Right lobe of liver (tissue), 6 donors: ENCODE measurements at regions not wholly inside any gene's neighbourhood (a gene's known extent, or its start where the extent isn't known, plus 50 kb on each side); places are given as distances from the start of the nearest gene placed in this dataset.

Source experiments
- ATAC-seq, 4 donors: fragments of 200-7000 bp; cut with Tn5 transposase; one replicate each; pipeline ENCODE4 v1.9.1; 2020; ENCODE audit warnings: mild to moderate bottlenecking in 4 of 4, moderate library complexity in 4 of 4
- DNase-seq, 3 donors: peaks; one replicate each; pipeline ENCODE4 v3.0.0-alpha.2; 2020
- H3K27ac ChIP-seq, 3 donors: fragments of 200-600 bp; one replicate each; pipeline ENCODE4 v1.8.0; 2022
- H3K27me3 ChIP-seq, 2 donors: fragments of 200-600 bp; one replicate each; pipeline ENCODE4 v1.8.0; 2022
- H3K36me3 ChIP-seq, 4 donors: fragments of 200-600 bp; sonication (generic) in 1 of 4; one replicate each; pipeline versions ENCODE4 v1.5.1 to v1.8.0; 2017 to 2022; ENCODE audit warnings: control low read depth in 1 of 4
- H3K4me1 ChIP-seq, 4 donors: fragments of 200-600 bp; sonication (generic) in 1 of 4; one replicate each; pipeline versions ENCODE4 v1.5.1 to v1.8.0; 2017 to 2022; ENCODE audit warnings: control low read depth in 1 of 4
- H3K4me3 ChIP-seq, 3 donors: fragments of 200-600 bp; one replicate each; pipeline ENCODE4 v1.8.0; 2022
- H3K9me3 ChIP-seq, 4 donors: fragments of 200-600 bp; sonication (generic) in 1 of 4; one replicate each; pipeline versions ENCODE4 v1.5.1 to v1.8.0; 2017 to 2022; ENCODE audit warnings: control low read depth in 1 of 4
- POLR2A ChIP-seq: fragments of 450-650 bp; IDR thresholded peaks from one replicate; pipeline ENCODE4 v1.6.1; 2017; ENCODE audit warnings: antibody characterized with exemption, mild to moderate bottlenecking
- WGBS: methylation state at CpG from one replicate; pipeline ENCODE4 v1.1.6; 2018; ENCODE audit warnings: low coverage, low lambda C conversion rate; ENCODE audit not compliant: insufficient coverage; ENCODE audit errors: missing lambda C conversion rate; 5-methylcytosine and 5-hydroxymethylcytosine counted together
- intact Hi-C, 2 donors: fragments of 100-400 bp; cut with DNase I; formaldehyde crosslinking; loops; one replicate each; pipeline versions ENCODE4 v1.11.2 to v1.14.1; 2022
- TF ChIP-seq, protein P1 (sequence below), 4 donors: fragments of 200-600 bp in 3 of 4; fragments of 450-650 bp in 1 of 4; IDR thresholded peaks; one replicate each; pipeline versions ENCODE4 v1.5.1 to v1.8.0; 2016 to 2022; ENCODE audit warnings: antibody characterized with exemption in 4 of 4, mild to moderate bottlenecking in 2 of 4
- donor health status: DM: no; HTN: yes; CAD: no.
- donor health status: DM: no; HTN: no; CAD: no.
- donor health status: DM: no; HTN: no; CAD: no.
- donor health status: DM: no; HTN: yes; CAD: no.
- donor health status: DM: no; HTN: yes; CAD: no.

DNA sequence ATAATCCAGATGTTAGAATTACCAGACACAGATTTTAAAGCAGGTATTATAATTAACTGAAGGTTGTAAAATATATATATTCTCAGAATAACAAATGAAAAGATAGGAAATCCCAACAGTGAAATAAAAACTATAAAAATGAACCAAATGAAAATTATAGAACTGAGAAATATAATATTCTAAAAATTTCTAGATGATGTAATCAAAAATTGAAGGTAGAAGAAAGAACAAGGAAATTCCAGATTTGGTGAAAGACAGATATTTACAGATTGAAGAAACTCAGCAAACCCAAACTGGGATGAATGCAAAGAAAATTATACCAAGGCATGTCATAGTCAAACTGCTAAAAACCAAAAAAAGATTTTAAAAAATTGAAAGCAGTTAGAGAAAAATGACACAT is 729.4 kb downstream of the MATN1 start:
- TF ChIP-seq, protein P1, sequence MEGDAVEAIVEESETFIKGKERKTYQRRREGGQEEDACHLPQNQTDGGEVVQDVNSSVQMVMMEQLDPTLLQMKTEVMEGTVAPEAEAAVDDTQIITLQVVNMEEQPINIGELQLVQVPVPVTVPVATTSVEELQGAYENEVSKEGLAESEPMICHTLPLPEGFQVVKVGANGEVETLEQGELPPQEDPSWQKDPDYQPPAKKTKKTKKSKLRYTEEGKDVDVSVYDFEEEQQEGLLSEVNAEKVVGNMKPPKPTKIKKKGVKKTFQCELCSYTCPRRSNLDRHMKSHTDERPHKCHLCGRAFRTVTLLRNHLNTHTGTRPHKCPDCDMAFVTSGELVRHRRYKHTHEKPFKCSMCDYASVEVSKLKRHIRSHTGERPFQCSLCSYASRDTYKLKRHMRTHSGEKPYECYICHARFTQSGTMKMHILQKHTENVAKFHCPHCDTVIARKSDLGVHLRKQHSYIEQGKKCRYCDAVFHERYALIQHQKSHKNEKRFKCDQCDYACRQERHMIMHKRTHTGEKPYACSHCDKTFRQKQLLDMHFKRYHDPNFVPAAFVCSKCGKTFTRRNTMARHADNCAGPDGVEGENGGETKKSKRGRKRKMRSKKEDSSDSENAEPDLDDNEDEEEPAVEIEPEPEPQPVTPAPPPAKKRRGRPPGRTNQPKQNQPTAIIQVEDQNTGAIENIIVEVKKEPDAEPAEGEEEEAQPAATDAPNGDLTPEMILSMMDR (IDR thresholded peaks at IDR 0.05) = no peak
- TF ChIP-seq POLR2A = no peak

DNA sequence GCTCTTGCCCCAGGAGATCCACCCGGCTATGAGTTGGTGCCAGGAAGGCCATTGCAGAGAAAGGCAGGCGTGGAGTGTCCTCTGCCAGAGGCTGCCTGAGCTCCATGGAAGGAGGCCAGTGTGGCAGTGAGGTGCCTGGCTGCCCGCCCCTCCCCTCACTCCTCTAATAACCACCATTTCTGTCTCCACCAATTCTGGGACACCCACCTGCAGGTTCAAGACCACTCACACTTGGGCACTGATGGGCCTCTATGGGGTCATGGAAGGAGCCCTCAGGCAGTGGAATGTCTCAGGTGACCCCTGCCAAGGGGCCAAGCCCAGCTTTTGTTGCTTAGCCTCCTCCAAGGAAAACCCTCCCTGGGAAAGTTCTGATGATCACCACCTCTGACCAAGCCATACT is 731.6 kb downstream of the MATN1 start:
- H3K4me1 ChIP-seq = peaks cover 0 to 4% (median 0%) of the 10 kb centered on the region in 4 donors
- no peaks in the 10 kb centered on the region for H3K9me3 ChIP-seq
- intact Hi-C loops = no loop called here
- 92% methylated on average over 2 of the region's 3 CpGs for WGBS
- TF ChIP-seq, protein P1 (IDR thresholded peaks at IDR 0.05) = no peak
- TF ChIP-seq POLR2A = no peak
- no peak for DNase-seq
- no peaks in the 10 kb centered on the region for H3K36me3 ChIP-seq
- H3K27me3 ChIP-seq = no peaks in the 10 kb centered on the region
- ATAC-seq = no peak
- no peak overlapping the region for H3K27ac ChIP-seq
- no peak overlapping the region for H3K4me3 ChIP-seq

More for the DNA sequence above, 729.4 kb downstream of the MATN1 start:
- intact Hi-C loops = no loop called here
- DNase-seq = no peak
- H3K9me3 ChIP-seq = no peaks in the 10 kb centered on the region
- no peak overlapping the region for H3K4me3 ChIP-seq
- no peaks in the 10 kb centered on the region for H3K36me3 ChIP-seq
- H3K27me3 ChIP-seq = no peaks in the 10 kb centered on the region
- no peak overlapping the region for H3K27ac ChIP-seq
- no peaks in the 10 kb centered on the region for H3K4me1 ChIP-seq
- no peak for ATAC-seq

DNA sequence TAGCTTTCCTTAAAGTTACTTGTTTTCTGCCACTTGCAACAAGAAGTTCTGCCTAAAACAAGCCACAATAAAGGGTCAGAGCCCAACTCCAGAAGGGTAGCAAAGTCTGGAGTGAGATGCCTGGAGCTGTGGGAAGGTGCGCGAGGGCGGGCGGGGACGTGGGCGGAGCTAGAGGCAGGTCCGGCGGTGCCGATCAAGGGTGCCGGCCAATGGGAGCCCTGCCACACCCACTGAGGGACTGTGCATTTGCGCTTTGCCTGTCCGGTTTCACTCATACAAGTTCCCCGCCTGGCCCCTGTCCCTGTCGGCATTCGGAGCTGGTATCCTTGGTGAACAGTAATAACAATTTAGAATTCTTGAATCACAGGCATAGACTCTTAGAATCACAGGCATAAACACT is 732.4 kb downstream of the MATN1 start:
- ATAC-seq (peak in 3 of 4 donors; percentile 24 to 45 (median 25)), DNase-seq (no peak)
- Histone ChIP-seq H3K36me3 (no peaks in the 10 kb centered on the region), H3K4me3 (no peak overlapping the region), H3K27me3 (no peaks in the 10 kb centered on the region), H3K27ac (no peak overlapping the region), H3K4me1 (peaks cover 0 to 10% (median 0%) of the 10 kb centered on the region in 4 donors), H3K9me3 (no peaks in the 10 kb centered on the region)
- TF ChIP-seq POLR2A = no peak
- TF ChIP-seq, protein P1 (IDR thresholded peaks at IDR 0.05) = no peak
- intact Hi-C loops = no loop called here
- 64% methylated on average over 7 of the region's 15 CpGs for WGBS

DNA sequence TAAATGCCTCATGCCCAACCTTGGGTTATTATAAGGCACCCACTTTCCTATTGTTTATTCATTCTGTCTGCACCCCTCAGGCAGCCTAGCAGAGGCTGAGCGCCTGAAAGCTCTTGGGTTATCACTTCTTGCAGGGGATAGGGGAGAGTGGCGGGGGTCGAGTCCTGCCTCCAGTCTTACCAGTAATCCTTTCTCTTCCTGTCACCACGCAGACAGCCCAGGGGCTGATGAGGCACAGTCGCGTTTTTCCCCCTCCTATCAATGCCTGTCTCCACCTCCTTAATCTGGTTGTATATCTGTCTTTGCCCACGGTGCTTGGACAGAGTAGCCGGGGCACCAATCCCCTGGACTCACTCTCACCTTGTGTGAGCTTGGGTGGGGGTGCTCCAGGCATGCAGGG is 733.1 kb downstream of the MATN1 start:
- WGBS = 80% methylated on average over 1 of the region's 8 CpGs
- H3K9me3 ChIP-seq = no peaks in the 10 kb centered on the region
- no peak overlapping the region for H3K27ac ChIP-seq
- H3K4me1 ChIP-seq = peaks cover 0 to 10% (median under 1%) of the 10 kb centered on the region in 4 donors
- DNase-seq = no peak
- no peak for ATAC-seq
- H3K36me3 ChIP-seq = no peaks in the 10 kb centered on the region
- no peak overlapping the region for H3K4me3 ChIP-seq
- intact Hi-C loops = no loop called here
- no peaks in the 10 kb centered on the region for H3K27me3 ChIP-seq
- no peak for TF ChIP-seq POLR2A
- TF ChIP-seq, protein P1 (IDR thresholded peaks at IDR 0.05) = no peak

DNA sequence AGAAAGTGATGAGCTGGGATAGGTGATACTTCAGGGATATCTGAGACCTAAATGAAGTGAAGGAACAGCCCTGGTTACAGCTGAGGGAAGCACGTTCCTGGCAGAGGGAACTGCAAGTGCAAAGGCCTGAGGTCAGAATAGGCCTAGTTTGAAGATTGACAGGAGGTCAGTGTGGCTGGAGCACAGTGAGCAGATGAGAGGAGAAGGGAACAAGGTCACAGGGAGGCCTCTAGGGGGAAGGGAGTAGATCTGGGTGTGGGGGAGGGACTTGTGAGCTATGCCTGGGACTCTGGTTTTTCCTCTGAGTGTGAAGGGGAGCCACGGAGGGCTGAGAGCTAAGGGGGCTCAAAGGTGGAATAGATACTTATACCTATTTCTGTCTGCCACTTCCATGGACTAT is 736.4 kb downstream of the MATN1 start:
- TF ChIP-seq, protein P1 (IDR thresholded peaks at IDR 0.05) = no peak
- no peak for TF ChIP-seq POLR2A
- no peak overlapping the region for H3K4me3 ChIP-seq
- H3K9me3 ChIP-seq = no peaks in the 10 kb centered on the region
- no peaks in the 10 kb centered on the region for H3K27me3 ChIP-seq
- H3K27ac ChIP-seq = peak overlapping the region in 1 of 3 donors; percentile 6
- intact Hi-C loops = no loop called here
- H3K4me1 ChIP-seq = peaks cover 0 to 23% (median 9%) of the 10 kb centered on the region in 4 donors
- WGBS = 27% methylated on average over 2 of the region's 2 CpGs
- H3K36me3 ChIP-seq = no peaks in the 10 kb centered on the region
- ATAC-seq = peak; percentile 49 to 81 (median 68)
- peak in 2 of 3 donors; percentile 45 to 67 for DNase-seq
